IPS DF 4.7 (cell line): ENCODE measurements at regions not wholly inside any gene's neighbourhood (a gene's known extent, or its start where the extent isn't known, plus 50 kb on each side); places are given as distances from the start of the nearest gene placed in this dataset.

Source experiments
- DNase-seq: peaks from one replicate; pipeline ENCODE4 v3.0.0-alpha.2; 2013; ENCODE audit warnings: low spot score; ENCODE audit errors: extremely low read depth

DNA sequence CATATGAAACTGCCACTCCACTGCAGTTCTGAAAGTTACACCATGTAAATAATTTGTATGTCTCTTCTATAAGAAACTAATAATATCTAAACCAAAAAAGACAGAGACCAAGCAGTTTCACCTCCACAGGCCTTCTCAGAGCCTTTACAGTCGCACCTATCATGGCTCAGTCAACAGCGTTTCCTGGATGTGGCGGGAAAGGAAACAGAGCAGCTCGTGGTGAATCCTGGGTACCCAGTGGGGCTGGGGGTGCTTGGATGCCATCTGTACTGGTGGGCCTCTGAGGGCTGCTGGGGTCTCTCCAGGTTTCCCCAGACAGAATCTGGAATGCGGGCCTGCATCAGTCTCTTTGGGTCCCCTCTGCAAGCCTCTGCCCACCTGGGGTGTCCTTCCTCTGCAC, 100.2 kb upstream of the CASZ1 start:
- DNase-seq, result no peak

DNA sequence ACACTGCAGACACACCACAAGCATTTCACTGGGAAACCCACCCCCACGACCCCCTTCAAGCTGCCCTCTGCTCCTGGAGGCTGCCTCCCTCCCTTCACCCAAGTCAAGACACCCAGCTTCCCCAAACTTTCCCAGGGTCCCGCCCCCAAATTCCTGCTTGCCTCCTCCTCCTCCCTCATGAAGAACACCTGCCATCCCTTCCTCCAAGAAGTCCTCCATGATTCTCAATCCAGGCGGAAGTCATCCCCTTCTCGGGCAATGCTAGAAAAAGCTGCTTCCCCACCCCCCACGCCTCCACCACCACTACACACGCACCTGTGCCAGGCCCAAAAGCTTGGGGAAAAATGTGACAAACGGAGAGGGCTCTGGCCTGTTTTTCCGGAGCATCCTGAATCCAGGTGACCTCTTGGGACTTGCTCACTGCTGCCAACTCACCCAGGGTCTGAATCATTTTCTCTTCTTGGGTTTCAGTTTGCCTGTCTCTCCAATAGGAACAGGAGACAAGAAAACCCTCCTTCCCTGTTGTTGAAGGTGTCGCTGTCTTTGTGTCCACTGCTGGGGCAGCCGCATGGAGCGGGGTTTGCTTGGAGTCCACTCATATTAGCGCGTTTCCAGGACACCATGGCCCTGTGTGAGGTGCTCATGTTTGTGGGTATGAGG, 101.0 kb upstream of the CASZ1 start:
- no peak for DNase-seq

DNA sequence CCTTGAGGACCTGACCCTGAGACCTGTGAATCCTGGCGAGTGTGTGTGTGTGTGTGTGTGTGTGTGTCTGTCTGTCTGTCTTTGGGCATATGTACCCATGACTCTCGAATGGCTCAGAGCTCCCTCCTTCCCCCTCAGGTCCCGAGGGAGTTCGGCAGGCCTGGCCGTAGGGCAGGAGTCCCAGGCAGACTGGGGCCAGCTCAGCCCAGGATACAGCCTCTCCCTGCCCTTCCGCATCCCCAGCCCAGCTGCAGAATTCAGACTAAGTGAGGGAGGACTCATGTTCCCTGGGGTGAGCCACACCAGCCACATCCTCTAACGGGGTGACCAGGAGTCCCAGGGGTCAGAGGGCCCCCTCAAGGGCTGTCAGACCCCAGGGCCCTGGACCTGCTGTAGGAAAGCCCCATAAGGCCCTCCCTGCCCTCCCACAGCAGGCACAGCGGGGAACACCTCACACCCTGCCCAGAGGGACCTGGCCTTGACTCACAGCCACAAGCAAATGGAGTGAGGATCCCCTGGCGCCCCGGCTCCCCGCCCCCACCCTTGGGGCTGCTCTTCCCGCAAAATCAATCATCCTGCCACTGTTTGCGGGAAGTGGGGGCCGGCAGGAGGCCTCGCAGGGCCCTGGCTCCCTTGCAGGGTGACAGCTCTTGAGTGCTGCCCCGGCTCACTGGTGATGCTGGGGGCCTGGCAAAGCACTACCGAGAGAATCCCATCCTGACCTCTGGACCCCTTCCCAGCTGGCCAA, 101.7 kb upstream of the CASZ1 start:
- no peak for DNase-seq

DNA sequence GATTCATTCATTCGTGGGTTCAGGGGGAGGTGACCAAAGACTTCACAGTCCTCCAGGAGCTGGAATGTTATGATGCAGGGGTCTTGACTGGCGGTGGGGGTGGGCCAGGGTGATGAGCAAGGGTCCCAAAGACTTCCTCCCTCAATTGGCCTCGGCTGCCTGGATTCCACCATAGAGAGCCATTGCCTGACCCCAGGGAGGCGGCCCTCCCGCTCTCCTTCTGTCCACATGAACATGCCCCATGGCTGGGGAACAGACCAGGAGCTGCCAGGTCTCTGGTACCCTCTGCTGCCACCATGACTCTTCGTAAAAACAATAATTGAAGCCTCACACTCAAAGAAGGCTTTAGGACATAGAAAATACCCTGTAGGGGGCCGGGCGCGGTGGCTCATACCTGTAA, 102.5 kb upstream of the CASZ1 start:
- no peak for DNase-seq

DNA sequence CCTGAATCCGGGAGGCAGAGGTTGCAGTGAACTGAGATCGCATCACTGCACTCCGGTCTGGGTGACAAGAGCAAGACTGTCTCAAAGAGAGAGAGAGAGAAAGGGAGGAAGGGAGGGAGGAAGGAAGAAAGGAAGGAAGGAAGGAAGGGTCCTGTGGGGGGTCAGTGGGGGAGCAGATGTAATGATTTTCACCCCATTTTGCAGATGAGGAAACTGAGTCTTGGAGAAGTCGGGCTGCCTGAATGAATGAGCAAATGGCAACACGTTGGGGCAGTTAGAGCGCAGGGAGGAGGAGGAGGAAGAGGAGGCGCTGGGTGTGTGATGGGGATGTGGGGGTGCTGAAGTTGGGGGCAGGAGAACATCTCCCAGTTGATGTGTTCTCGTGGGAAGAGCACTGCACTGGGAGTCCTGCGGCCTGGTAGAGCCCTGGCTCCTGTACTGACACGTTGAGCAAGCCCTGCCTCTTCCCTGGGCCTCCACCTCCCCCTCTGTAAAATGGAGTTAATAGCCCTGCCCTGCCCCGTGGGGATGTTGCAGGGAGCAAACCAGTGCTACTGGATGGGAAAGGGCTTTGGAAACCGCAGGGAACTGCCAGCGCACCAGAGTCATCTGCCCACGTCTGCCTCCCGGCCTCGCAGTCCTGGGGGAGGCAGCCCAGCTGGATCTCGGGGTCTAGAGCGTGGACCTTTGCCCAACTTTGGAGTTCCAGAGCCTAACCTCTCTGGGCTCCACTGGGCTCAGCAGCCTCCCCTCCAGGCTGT, 103.2 kb upstream of the CASZ1 start:
- no peak for DNase-seq

DNA sequence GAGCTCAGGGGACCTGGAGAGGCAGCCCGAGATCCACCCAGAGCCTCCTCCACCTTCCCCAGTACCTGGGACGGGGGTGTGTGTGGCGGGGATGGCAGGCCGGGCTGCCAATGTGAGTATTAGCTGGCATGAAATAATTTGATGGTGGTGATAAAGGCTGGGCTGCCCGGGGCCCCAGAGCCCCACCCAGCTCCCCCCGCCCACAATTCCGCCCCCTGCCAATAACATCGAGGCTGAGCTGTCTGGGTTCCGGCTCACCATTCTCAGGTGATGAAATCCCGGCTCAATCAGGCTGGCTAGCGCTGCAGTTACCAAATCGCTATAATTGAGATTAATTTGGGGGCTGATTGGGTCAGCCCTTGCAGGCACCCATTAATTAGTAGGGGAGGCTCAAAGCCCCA, 103.8 kb upstream of the CASZ1 start:
- DNase-seq, result no peak

DNA sequence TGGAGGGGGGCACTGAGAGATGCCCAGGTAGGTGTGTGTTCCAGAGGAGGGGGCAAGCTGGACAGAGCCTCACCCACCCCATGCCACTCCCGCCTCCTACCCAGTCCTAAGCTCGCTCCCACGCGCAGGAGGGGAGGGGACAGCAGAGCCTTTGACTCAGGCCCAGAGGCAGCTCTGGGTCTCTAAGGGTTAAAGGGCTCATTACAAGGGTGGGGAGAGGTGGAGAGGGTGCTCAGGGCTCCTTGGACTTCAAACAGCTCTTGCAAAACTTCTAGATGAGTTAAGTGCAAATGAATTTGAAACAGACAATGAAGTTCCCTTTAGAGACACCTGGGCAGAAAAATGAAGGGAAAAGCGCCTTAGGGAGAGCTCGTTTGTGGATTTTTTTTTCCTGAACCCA, 104.2 kb upstream of the CASZ1 start:
- DNase-seq, result no peak

DNA sequence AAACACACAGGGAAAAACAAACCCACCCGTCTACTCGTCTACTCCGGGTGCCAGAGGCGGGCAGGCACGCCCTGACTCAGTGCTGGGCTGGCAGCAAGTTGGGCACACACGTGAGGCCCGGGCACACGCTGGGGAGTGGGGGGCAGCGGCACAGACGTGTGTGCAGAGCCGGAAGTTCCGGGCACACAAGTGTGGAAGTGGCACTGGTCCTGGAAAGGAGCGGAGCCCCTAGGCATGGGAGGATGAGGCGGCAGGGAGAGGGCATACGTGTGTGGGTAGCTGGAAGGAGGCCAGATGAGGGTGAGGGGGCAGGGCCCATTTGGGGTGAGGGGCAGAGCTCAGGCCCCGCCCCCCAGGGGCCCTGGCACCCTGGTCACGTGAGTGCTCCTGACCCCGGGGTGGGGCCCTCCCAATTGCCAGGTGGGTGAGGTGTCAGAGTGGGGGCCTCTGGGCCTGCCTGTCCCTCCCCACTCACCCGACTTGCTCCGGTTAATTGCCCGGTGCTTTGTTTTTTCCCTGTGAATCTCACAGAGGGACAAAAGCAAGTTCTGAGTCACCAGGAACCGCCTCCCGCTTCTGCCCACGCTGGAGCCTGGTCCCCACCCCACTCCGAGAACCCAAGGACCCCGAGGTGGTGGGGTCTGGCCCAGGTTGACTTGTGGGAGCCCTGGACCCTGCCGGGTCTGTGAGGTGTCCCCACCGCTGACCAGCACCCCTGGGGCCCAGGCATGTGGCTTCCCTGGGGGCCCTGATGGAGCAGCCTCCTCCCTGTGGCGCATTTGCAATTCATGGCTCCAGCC, 104.8 kb upstream of the CASZ1 start:
- DNase-seq, result no peak

DNA sequence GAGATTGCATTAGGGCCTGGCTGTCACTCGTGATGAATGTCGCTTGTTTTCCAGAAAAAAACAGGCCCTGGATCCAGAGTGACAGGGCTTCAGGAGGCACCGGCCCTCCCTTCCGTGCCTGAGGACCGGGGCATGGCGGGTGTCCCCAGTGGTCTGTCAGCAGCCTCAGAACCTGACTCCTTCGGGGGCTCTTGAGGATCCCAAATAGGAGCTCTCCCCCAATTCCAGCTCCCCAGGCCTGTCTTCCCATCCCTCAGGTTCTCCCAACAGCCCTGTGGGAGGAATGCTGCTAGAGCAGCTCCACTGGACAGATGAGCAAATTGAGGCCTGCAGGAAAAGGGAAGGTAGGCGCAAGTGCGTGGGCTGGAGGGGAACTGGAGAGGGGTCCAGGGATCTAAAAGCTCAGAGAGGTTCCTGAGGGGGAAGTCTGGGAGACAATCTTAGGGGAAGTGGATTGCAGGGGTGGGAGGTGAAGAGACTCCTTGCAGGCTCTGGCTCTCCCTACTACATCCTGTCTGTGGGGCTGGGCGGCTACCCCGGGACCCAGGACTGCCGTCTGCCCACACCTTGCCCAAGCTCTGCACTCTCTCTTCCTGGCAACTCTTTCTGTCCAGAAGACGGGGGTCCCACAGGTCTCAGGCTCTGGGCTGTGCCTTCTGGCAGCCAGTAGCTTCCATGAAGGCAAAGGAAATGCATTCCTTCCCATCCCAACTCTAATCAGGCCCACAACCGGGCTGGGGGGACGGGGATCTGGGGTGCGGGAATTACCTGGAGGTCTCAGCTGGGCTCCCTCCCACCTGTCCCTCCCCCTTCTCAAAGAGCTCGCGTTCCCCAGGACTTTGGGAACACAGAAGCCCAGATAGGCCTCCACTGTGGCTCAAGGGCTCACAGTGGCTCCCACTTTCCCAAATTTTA, 105.7 kb upstream of the CASZ1 start:
- no peak for DNase-seq

DNA sequence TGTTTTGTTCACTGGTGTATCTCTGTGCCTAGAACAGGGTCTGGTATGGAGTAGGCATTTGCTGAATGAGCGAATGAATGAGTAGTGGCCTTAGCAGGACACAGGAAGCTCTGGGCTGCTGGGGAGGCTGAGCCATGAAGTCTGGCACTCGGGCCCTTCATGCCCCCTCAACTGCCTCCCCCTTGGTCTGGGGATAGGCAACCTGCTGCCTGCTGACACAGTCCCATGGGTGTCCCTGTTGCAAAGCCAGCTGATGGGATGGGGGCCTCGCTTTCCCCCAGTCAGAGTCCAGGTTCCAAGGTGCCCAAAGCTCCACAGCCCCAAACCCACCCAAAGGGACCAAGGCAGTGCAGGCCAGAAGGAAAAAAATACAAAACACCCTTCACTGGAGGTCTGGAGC, 107.0 kb upstream of the CASZ1 start:
- no peak for DNase-seq

DNA sequence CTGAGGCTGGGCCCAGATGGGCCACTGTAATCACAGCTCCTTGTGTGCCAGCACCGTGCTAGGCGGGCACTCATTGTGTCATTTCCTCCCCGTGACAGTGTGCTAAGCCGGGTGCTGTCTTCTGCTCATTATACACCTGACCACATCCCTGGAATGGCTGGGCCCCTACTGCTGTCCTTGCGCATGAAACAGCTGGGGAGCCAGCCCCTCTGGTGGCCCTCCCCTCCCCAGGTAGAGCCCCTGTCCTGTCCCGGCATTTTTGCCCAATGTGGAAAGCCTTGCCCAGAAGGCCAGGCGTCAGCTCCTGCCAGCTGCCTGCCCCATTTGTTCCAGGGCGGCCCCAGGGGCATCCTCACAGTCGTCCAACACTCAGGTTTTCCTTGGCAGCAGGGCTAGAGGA, 107.4 kb upstream of the CASZ1 start:
- DNase-seq, result no peak

DNA sequence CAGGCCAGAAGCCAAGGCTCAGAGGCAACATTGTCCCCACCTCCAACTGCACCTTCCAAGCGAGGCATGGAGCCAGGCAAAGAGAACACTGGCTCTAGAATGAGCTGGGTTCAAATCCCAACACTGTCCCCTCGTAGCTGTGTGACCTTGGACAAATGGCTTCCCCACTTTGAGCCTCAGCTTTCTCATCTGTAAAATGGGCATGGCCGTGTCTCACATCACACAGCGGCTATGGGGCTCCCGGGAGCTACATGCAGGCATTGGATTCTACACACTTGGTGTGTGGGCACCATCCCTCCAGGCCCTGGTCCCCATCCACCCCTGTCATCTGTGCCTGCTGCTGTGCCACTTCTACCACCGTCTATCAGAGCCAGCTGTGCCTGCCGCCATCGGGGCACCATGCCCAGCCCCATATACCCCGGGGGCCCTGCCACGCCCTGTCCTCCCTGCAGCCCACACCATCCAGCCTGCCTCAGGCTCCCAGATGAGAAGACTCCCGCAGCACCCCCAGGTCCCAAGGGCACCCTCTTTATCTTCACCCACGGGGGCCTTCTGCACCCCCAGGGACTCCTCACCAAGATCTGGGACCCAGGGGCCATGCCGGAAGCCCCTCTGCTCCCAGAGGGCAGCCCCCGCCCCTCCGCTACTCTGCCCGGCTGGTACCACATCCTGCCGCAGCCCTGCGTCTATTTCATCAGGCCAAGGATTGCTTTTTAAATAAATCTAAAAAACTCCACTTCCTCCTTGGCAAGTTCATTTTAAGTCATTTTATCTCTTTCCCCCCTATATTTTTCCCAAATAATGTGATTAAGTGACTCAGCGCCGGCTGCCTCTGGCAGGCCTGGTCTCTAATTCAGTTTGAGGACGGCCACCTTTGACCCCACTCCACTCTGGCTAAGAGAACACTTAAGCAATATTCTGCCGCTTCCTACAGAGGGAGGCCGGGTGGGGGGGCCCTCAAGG, 107.8 kb upstream of the TARDBP start:
- no peak for DNase-seq

DNA sequence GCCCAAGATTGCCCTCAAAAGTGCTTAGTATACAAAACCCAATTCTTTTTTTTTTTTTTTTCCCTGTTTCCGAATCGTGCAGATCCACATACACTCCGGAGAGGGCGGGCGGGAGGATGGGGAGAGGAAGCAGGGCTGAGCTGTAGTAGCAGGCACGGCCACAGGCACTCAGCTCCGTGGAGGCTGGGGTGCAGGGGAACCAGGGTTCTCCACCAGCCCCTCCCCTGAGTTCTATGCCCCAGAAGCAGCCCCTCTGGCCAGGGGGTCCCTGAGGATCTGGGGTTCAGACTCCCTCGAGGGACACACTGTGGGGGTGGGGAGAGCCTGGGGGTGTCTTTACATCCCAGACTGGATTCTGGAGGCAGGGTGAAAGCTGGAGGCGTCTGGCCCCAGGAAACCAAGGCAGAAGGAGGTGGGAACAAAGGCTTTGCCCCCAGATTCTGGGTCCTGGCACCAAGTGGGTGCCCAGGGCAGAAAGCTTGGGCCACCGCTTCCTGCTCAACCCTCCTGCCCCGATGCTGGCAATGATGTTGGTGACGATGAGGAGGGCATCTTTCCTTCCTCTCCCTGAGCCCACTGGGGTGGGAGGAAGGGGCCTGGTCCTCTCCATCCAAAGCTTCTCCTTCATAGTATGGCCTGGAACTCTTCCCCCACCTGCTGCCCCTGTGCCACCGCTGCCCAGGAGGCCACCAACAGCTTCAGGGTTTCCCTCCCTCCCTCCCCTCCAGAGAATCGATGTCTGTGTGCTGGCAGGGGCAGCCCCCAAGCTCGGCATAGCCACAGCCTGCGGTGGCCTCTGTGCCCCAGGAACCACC, 106.4 kb upstream of the TARDBP start:
- DNase-seq, result no peak

DNA sequence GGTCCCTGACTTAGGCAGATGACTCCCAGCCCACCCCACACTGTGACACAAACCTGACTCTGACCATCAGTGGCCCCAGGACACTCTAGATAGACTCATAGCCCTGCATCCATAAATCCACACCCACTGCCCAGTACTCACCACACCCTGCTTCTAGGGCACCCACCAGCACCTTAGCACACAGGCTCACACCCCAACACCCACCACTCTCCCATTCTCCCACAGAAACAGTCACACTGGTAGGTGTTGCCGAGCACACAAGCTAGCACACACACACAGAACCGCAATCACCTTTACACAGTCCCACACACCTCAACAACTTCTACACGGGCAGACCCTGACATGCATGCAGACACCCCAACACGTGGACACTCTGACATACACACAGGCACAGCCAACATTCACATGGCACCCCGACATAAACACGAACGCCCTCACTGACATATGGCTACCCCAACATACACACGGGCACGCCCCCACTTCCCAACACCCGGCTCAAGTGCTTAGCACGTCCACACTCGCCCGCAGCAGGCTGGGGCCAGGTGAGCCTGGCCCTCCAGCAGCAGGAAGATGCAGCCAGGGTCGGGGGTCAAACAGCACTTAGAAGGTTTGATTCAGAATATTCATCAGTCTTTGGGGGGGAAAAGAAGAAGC, 105.5 kb upstream of the TARDBP start:
- DNase-seq, result no peak

DNA sequence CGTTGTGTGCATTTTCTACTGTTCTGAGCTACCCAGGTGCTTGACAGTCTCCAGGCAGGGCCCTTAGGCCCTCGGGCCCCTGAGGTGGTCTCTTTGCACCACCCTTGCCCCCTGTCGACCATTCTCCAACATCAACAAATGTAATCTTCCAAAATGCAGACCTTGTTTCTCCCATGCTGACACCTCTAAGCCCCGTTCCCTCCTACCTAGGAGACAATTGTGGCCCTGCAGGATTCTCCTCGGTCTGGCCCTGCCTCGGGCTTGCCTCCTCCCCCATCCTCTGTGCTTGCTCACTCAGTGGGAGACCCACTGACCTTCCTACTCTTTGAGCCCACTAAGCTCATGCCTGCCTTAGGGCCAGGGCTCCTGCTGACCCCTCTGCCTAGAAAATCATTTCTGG, 104.2 kb upstream of the TARDBP start:
- DNase-seq, result no peak

DNA sequence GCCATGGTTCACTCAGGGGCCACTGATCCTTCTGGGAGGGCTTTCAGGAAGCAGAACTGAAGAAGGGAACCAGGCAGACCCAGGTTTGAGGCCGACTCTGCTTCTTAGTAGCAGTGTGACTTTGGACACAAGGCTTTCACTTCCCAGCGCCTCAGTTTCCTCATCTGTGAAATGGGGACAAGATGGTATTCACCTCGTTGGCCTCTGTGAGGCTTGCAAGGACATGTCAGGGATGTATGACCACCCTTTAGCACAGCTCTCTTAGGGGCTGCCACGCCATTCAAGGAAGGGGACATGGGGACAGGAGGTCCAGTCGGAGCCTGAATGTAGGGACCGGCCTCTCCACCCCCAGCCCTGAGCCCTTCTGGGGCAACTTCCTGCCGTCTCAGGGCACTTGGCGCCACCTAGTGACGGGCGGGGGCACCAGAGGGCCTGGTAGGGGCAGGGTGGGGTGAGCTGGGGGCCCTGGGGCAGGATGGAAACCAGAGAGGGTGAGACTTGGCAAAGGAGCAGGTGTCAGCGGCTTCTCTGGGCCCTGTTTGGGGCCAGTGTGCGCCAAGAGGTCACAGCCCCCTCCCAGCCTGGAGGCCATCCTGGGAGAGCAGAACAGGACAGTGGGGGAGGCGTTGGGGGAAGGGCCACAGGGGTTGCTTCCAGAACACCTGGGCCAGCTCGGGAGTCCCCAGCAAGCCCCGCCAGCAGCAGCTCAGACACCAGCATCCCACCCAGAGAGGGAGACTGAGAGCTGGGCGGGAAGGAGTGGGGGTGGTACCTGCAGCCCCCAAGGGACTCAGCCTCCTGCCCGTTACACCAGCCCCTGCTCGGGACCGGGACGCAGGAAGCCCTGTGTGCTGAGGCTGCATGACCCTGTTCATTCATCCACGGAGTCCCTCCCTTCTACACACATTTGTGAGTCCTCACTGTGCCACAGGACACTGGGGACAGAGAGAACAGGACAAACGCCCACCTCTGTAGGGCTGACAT, 102.5 kb upstream of the TARDBP start:
- DNase-seq, result no peak
